H1 (cell line): ENCODE measurements at regions not wholly inside any gene's neighbourhood (a gene's known extent, or its start where the extent isn't known, plus 50 kb on each side); places are given as distances from the start of the nearest gene placed in this dataset.

Source experiments
- CHD1 ChIP-seq: IDR thresholded peaks from 2 replicates; pipeline ENCODE4 v1.6.1; 2012; ENCODE audit warnings: low read depth, low read length, improper control_type of control experiment
- EZH2 ChIP-seq: fragments of 200-600 bp; sonication (generic); IDR thresholded peaks from 2 replicates; pipeline ENCODE4 v1.7.1; 2012; ENCODE audit warnings: low read depth, mild to moderate bottlenecking, moderate library complexity, low read length, inconsistent platforms; ENCODE audit not compliant: severe bottlenecking
- JUND ChIP-seq: IDR thresholded peaks from 2 replicates; pipeline ENCODE4 v1.6.1; 2011; ENCODE audit warnings: mild to moderate bottlenecking, improper control_type of control experiment, low read length
- TF ChIP-seq, protein P1 (sequence below): fragments of 300-600 bp; sonication (generic); IDR thresholded peaks from 2 replicates; pipeline ENCODE4 v1.7.1; 2012; ENCODE audit warnings: low read length, moderate library complexity, mild to moderate bottlenecking, inconsistent platforms; ENCODE audit not compliant: insufficient replicate concordance

DNA sequence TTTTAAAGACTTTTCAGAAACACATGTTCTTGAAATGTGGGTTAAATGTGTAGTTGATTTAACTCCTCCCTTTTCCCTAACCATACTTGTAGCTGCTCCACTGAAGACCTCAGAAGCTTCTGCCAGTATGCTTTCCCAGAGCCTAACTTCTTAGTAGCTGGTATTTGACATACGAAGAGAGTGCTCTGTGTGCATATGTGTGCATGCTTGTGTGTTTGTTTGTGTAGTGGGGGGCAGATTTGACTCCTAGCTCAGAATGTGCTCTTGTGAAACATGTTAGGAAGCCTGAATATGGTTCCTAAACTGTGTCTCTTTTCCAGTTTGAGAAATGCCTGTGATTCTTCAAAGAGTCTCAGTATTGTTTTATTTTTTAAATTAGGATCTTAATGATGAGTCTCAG, 420.4 kb downstream of the PCNX1 start (continued):
- TF ChIP-seq, protein P1, sequence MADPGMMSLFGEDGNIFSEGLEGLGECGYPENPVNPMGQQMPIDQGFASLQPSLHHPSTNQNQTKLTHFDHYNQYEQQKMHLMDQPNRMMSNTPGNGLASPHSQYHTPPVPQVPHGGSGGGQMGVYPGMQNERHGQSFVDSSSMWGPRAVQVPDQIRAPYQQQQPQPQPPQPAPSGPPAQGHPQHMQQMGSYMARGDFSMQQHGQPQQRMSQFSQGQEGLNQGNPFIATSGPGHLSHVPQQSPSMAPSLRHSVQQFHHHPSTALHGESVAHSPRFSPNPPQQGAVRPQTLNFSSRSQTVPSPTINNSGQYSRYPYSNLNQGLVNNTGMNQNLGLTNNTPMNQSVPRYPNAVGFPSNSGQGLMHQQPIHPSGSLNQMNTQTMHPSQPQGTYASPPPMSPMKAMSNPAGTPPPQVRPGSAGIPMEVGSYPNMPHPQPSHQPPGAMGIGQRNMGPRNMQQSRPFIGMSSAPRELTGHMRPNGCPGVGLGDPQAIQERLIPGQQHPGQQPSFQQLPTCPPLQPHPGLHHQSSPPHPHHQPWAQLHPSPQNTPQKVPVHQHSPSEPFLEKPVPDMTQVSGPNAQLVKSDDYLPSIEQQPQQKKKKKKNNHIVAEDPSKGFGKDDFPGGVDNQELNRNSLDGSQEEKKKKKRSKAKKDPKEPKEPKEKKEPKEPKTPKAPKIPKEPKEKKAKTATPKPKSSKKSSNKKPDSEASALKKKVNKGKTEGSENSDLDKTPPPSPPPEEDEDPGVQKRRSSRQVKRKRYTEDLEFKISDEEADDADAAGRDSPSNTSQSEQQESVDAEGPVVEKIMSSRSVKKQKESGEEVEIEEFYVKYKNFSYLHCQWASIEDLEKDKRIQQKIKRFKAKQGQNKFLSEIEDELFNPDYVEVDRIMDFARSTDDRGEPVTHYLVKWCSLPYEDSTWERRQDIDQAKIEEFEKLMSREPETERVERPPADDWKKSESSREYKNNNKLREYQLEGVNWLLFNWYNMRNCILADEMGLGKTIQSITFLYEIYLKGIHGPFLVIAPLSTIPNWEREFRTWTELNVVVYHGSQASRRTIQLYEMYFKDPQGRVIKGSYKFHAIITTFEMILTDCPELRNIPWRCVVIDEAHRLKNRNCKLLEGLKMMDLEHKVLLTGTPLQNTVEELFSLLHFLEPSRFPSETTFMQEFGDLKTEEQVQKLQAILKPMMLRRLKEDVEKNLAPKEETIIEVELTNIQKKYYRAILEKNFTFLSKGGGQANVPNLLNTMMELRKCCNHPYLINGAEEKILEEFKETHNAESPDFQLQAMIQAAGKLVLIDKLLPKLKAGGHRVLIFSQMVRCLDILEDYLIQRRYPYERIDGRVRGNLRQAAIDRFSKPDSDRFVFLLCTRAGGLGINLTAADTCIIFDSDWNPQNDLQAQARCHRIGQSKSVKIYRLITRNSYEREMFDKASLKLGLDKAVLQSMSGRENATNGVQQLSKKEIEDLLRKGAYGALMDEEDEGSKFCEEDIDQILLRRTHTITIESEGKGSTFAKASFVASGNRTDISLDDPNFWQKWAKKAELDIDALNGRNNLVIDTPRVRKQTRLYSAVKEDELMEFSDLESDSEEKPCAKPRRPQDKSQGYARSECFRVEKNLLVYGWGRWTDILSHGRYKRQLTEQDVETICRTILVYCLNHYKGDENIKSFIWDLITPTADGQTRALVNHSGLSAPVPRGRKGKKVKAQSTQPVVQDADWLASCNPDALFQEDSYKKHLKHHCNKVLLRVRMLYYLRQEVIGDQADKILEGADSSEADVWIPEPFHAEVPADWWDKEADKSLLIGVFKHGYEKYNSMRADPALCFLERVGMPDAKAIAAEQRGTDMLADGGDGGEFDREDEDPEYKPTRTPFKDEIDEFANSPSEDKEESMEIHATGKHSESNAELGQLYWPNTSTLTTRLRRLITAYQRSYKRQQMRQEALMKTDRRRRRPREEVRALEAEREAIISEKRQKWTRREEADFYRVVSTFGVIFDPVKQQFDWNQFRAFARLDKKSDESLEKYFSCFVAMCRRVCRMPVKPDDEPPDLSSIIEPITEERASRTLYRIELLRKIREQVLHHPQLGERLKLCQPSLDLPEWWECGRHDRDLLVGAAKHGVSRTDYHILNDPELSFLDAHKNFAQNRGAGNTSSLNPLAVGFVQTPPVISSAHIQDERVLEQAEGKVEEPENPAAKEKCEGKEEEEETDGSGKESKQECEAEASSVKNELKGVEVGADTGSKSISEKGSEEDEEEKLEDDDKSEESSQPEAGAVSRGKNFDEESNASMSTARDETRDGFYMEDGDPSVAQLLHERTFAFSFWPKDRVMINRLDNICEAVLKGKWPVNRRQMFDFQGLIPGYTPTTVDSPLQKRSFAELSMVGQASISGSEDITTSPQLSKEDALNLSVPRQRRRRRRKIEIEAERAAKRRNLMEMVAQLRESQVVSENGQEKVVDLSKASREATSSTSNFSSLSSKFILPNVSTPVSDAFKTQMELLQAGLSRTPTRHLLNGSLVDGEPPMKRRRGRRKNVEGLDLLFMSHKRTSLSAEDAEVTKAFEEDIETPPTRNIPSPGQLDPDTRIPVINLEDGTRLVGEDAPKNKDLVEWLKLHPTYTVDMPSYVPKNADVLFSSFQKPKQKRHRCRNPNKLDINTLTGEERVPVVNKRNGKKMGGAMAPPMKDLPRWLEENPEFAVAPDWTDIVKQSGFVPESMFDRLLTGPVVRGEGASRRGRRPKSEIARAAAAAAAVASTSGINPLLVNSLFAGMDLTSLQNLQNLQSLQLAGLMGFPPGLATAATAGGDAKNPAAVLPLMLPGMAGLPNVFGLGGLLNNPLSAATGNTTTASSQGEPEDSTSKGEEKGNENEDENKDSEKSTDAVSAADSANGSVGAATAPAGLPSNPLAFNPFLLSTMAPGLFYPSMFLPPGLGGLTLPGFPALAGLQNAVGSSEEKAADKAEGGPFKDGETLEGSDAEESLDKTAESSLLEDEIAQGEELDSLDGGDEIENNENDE: no peak
- no peak for TF ChIP-seq EZH2
- TF ChIP-seq CHD1: no peak
- TF ChIP-seq JUND: no peak
